PFSK-1 (cell line): ENCODE measurements at regions not wholly inside any gene's neighbourhood (a gene's known extent, or its start where the extent isn't known, plus 50 kb on each side); places are given as distances from the start of the nearest gene placed in this dataset.

ENCODE experiments used
- FOXP2 ChIP-seq: optimal IDR thresholded peaks from 2 replicates; pipeline ENCODE3; 2011; ENCODE audit warnings: borderline replicate concordance, control low read depth, inconsistent platforms; ENCODE audit not compliant: insufficient read depth; ENCODE audit errors: extremely low read length, extremely low read depth
- POLR2AphosphoS5 ChIP-seq: IDR thresholded peaks from 2 replicates; pipeline ENCODE4 v1.6.1; 2012; ENCODE audit warnings: low read depth, mild to moderate bottlenecking, control low read depth, low read length, moderate library complexity
- REST ChIP-seq, 2 experiments: IDR thresholded peaks; 2 replicates each; pipeline versions ENCODE4 v1.6.1 to v1.8.0; 2011 to 2012; ENCODE audit warnings: low read depth in 2 of 2, low read length in 2 of 2, control low read depth in 1 of 2, inconsistent platforms in 1 of 2, mild to moderate bottlenecking in 1 of 2, moderate library complexity in 1 of 2; ENCODE audit not compliant: insufficient read depth in 1 of 2
- SIN3A ChIP-seq: IDR thresholded peaks from 2 replicates; pipeline ENCODE4 v1.6.1; 2012; ENCODE audit warnings: mild to moderate bottlenecking, low read length, moderate library complexity, borderline replicate concordance; ENCODE audit not compliant: insufficient read depth
- TAF1 ChIP-seq: IDR thresholded peaks from 2 replicates; pipeline ENCODE4 v1.6.1; 2012; ENCODE audit warnings: low read length, control low read depth, borderline replicate concordance; ENCODE audit not compliant: insufficient read depth

GRCh38 chr1:187787736-187788135 lies 959.0 kb downstream of the PLA2G4A start:
- no peak for TF ChIP-seq SIN3A
- no peak for TF ChIP-seq FOXP2
- TF ChIP-seq POLR2AphosphoS5, result no peak
- no peak for TF ChIP-seq TAF1
- no peak for TF ChIP-seq REST (IDR thresholded peaks at IDR 0.05; ENCODE audit: insufficient read depth in 1 of 2, low read depth in 2 of 2, low read length in 2 of 2)

- TF ChIP-seq REST (IDR thresholded peaks at IDR 0.05; ENCODE audit: insufficient read depth in 1 of 2, low read depth in 2 of 2, low read length in 2 of 2) (no peak), TAF1 (no peak), POLR2AphosphoS5 (no peak), FOXP2 (no peak), SIN3A (no peak)
Observed at GRCh38 chr1:187788718-187789117, 960.0 kb downstream of the PLA2G4A start.

GRCh38 chr1:187790724-187791123 lies 962.0 kb downstream of the PLA2G4A start:
- no peak for TF ChIP-seq REST (IDR thresholded peaks at IDR 0.05; ENCODE audit: insufficient read depth in 1 of 2, low read depth in 2 of 2, low read length in 2 of 2)
- no peak for TF ChIP-seq SIN3A
- TF ChIP-seq TAF1, result no peak
- TF ChIP-seq FOXP2, result no peak
- TF ChIP-seq POLR2AphosphoS5, result no peak

- TF ChIP-seq REST (IDR thresholded peaks at IDR 0.05; ENCODE audit: insufficient read depth in 1 of 2, low read depth in 2 of 2, low read length in 2 of 2) (no peak), TAF1 (no peak), POLR2AphosphoS5 (no peak), FOXP2 (no peak), SIN3A (no peak)
Observed at GRCh38 chr1:187794561-187794960, 965.8 kb downstream of the PLA2G4A start.

- TF ChIP-seq POLR2AphosphoS5 (no peak), FOXP2 (no peak), TAF1 (no peak), REST (IDR thresholded peaks at IDR 0.05; ENCODE audit: insufficient read depth in 1 of 2, low read depth in 2 of 2, low read length in 2 of 2) (no peak), SIN3A (no peak)
Observed at GRCh38 chr1:187809549-187809948, 980.8 kb downstream of the PLA2G4A start.
